ENCODE measurements at regions not wholly inside any gene's neighbourhood (a gene's known extent, or its start where the extent isn't known, plus 50 kb on each side); places are given as distances from the start of the nearest gene placed in this dataset.

GRCh38 chr3:159727506-159727905 is 261.1 kb upstream of the IL12A start:
- TF ChIP-seq CTCF (IDR thresholded peaks at IDR 0.05; ENCODE audit: poor library complexity) (no peak), EZH2 (IDR thresholded peaks at IDR 0.05; ENCODE audit: borderline replicate concordance) (no peak)

All from hepatocyte (in vitro differentiated cells).